HG02798 (cell line): ENCODE measurements at regions not wholly inside any gene's neighbourhood (a gene's known extent, or its start where the extent isn't known, plus 50 kb on each side); places are given as distances from the start of the nearest gene placed in this dataset.

ENCODE experiments used
- ATAC-seq: cut with Tn5 transposase; IDR thresholded peaks from one replicate; pipeline ENCODE4 v1.9.1; 2021; ENCODE audit warnings: mild to moderate bottlenecking; ENCODE audit not compliant: unreplicated experiment, poor library complexity

DNA sequence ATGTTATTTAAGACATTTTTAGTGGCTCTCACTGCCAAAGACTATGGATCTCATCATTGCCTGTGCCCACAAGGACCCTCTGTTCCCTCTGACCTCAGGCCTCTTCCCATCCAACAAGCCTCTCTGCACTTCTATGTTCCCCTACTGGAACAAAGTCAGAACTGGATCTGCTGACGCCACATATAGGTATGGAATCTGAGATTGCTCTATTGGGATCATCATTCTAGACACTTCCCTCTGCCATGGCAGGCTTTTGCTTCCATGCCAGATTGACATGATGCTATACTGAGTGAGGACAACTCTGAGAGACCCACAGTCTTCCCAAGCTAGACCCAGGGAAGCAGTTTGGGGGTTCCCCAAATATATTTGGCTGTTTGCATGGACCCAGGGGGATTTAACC, 76.0 kb upstream of the ZNF648 start:
- no peak for ATAC-seq

DNA sequence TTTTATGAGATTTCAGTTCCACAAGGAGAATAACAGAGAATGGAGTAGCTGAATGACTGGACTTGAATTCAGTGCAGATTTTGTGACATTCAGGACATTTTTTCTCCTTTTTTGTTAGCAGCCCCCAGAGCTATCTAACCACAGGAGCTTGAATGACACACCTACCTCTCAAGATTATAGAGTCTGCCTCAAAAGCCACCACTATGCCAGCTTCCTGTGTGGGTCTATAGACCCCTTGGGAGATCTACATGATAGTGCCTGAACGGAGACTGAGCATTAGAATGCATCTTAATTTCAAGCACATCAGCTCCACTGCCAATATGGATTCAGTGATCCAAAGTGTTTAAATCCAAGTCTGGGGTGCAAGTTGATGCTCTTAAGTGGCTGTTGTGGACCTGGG, 74.4 kb upstream of the ZNF648 start:
- ATAC-seq: no peak

DNA sequence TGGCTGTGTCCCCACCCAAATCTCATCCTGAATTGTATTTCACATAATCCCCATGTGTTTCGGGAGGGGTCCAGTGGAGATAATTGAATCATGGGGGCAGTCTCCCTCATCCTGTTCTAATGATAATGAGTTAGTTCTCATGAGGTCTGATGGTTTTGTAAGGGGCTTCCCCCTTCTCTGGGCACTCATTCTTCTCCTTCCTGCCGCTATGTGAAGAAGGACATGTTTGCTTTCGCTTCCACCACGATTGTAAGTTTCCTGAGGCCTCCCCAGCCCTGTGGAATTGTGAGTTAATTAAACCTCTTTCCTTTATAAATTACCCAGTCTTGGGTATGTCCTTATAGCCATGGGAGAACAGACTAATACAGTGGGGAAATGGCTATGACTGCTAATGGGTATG, 72.7 kb upstream of the ZNF648 start:
- no peak for ATAC-seq

DNA sequence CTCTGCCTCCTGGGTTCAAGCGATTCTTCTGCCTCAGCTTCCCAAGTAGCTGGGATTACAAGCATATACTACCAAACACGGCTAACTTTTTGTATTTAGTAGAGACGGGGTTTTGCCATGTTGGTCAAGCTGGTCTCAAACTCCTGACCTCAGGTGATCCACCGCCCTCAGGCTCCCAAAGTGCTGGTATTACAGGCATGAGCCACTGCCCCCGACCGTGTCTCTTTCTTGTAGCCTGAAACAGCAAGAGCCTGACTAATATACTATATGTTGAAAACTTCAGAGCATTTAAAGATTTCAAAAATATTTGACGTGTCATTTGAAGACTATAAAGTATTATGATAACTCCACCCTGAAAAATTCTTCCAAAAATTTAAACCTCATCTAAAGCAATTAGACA, 71.7 kb upstream of the ZNF648 start:
- ATAC-seq: no peak

DNA sequence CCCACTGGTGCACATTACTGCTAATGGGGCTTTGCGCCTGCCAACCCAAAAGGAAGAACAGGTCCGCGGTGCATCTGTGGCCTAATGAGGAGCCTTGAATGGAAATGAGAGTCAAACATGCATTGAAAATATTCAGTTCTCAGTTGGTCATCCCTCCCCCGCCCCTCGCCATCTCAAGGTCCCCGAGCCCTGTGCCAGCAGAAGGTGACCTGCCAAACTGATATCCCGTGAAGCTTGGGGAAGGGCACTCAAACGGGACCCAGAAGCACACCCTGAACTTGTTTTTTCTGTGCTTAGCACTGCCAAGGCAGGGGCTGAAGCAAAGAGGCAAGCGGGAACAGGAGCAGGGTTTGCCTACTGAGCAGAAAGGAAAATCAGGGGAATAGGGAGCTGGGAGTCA, 67.9 kb upstream of the ZNF648 start:
- no peak for ATAC-seq

DNA sequence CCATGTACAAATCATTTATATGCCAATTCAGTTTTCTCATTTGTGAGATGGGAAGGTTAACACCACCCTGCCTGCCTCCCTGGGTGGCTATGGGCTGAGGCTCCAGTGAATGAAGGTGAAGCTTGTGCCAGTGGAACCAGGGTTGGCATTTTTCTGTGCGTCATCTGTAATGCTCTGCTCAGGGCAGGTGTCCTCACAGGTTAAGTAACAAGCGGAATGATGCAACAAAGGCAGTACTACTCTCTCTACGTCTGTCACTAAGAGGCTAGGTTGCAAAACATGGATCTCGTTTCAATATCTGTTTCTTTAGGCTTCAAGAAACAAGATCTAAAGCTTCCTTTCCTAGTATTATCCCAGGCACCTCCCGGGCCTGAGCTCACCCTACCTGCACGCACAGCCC, 67.0 kb upstream of the ZNF648 start:
- ATAC-seq: no peak

DNA sequence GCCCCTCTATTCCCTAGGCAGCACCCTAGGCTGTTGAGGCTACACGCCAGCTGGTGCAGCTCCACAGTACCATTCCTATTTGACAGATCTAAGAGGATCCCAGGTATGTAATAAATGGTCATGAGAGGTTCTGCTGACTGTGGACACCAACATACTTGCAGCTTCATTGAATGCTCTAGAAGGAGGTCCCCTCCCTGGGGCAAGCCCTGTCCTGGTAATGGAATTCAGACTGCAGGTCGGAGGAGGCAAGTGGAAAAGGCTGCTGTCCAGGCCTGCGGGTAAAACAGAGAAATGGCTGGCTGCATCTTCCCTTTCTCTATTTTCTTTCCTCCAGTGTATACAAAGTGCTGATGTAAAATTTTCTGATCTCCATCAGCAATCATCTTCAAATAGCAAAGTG, 66.1 kb upstream of the ZNF648 start:
- no peak for ATAC-seq

DNA sequence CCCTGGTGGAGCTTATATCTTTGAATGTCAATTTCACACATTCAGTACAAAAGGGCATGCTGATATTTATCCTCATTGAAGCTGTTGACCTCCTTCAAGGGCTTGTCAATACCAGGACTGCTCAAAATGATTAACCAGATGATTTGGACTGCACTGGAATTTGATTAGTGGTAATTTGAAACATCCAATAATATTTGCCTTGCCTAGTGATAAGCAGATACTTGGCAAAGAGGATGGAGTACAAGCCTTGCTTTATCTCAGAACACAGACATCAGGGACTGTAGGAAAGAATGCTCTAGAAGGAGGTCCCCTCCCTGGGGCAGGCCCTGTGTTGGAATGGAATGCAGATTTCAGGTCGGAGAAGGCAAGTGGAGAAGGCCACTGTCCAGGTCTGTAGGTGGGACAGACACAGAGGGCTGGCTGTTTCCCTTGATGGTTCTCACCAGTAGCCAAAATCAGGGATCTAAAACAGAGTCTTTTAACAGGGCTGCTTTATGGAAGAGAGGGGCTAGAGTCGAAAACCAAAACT, 64.8 kb upstream of the ZNF648 start:
- ATAC-seq: no peak

DNA sequence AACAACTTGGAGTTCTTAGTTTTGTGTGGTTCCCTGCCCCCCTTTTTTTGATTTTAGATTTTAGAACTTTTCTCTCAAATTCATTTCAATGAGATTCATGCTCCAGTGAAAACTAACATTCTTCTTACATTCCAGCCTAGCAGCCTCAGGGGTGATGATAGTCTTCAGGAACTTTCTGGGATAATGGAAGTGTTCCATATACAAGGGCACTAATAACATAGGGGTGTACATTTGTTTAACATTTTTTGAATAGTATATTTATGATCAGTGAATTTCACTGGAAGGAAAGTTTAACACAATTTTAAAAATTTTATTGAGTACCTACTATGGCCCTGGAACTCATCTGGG, 61.4 kb upstream of the ZNF648 start:
- ATAC-seq: no peak

DNA sequence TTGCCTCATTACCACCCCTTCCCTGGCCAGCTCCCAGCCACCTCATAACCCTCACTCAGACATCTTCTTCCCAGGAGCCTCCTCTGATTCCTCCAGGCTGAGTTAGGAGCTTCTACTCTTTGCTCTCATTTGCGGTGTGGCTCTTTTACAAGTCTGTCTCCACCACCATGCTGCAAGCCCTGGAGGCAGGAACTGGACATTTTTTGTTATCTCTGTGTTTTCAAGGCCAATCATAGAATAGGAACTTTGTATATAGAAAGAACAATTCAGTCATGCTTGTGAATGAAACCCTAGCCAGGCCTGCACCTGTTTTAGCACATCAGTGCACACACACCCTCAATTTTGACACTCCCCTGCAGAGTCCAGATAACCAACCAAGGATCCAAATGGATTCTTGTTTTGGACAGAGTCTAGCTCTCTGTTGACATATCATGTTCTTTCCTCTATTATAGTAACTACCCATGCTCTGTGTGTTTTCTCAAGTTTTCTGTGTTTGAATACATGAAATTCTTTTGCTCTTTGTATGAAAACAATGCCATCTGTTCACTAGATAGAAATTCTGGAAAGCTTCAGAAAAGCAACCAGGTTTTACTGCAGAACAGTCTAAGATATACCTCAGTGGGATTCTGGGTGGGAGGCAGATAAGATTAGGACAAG, 60.9 kb upstream of the ZNF648 start:
- no peak for ATAC-seq

DNA sequence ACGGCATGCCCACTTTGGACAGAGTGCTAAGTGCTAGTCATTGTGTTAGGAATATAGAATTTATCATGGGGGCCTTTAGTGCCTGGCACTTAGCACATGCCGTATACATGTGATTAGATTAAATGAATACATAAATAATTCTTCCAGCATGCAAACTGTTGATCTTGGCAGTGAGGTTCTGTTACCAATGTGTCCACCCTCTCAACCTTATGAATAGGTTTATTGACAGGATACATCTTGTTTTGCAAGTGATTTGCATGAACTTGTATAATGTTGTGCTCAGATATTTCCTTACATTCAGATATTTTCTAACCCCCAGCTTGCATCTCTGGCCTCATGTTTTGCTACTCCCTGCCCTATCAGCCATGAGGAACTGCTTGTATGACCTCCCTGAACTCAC, 60.3 kb upstream of the ZNF648 start:
- ATAC-seq: no peak

DNA sequence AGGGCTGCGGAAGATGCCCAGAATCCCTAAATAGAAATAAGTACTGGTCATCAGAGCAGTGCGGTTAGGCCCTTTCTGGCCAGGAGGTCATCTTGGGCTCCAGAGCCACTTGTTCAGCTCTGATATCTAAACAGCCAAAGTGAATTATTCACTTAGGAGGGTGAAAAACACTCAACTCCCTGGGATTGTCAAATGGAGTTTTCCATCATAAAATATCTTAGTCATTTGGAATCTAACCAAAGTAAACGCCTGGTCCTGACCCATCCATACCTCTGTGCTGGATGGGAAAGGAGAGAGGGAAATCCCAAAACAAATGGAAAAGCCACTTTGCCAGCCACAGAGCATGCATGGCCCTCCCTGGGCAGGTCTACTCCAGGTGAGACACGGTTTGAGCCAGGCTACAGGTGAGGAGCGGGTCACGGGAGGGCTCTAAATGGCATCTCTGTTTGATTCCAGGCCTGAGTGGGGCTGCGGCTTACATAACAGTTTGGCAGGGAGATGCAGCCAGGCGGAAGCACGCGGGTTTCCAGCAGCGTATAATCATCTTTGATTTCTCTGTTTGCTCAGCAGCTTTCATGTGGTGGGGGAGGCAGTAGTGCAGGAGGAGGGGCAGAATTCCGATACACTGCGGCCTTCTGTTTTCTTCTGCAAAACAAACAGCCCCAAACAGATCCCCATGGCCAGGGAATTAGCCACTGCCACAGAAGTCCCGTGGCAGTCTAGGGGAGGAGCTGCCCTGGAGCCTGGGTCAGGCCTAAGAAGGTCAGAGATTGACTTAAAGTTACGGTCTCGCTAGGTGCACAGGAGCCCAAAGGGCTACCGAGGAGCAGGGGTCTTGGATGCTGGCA, 59.1 kb upstream of the ZNF648 start:
- no peak for ATAC-seq

DNA sequence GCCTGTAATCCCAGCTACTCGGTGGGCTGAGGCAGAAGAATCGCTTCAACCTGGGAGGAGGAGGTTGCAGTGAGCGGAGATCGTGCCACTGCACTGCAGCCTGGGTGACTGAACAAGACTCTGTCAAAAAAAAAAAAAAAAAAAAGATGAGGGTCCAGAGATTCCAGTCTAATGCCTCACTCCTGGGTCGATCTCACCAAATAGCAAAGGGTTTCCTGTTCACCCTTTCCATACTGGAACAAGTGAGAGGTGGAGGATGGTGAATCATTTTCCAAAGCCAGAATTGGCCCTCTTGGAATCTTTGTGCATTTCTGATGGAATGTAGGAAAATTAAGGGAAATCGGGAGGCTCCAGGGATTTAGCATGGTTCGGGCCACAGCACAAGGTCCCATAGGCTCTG, 58.1 kb upstream of the ZNF648 start:
- ATAC-seq: no peak

DNA sequence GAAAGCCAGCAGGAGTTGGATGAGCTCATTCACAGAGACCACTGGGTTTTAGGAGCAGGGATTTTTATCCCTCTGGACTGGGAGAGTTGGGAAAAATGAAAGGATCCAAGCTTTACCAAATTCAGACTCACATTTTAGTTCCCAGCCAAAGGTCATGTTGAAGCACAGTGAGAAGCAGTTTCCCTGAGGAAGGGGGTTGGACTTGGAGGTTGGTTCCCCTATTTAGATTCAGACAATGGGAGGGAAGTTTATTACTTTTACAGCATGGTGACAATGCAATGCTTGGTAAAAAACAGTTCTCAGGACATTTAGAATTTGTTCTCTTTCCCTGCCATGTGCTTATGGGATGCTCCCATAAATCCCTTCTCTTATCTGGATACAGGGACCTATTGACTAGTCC, 57.3 kb upstream of the ZNF648 start:
- no peak for ATAC-seq

DNA sequence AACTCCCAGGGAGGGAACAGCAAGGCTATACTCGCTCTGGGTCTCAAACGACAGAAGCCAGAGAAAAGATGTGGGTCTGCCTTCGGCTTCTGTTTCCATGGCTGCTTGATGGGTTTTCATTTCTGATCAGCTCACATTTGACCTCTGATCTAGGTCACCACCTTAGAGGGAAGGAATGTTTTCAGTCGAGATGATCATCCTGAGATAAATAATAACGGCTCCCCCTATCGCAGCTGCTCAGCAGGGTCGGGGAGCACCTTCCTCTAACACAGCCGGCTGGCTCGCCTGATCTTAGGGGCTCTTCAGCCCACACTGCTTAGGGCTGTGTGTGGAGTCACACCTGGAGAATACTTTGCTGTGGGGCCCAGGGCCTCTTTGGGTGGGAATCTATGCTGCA, 53.1 kb upstream of the ZNF648 start:
- no peak for ATAC-seq

DNA sequence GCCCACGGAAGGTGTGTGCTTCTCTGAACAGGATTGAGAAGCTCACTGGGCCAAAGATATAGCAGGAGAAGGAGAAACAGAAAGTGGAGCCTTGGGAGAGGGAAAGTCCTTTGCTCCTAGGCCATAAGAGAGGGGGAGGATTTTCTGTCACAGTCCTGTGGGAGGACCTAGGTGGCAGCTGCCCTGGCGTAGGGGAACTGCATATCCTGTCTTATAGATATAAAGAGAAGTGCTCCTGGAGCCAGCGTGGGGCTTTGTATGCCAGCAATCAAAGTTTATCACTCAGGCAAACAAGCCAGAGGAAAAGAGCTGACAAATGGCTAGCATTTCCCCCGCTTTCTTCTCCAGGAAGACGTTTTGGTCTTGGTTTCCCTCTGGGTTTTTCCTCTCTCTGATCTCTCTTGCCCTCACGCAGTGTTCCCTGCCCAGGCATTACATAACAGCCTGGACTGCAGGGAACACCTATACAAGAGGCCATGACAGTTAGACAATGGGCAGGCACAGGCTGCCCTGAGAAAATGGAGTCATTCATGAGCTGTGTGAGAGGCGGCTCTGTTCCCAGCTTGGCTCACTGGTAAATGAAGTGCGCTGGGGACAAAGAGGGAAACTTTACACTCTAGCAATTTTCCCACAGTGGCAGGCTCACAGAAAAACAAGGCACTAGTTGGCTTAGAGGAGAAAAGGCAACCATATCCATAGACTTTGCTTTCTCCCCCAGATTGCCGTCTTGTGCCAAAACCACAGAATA, 52.5 kb upstream of the ZNF648 start:
- ATAC-seq: no peak

DNA sequence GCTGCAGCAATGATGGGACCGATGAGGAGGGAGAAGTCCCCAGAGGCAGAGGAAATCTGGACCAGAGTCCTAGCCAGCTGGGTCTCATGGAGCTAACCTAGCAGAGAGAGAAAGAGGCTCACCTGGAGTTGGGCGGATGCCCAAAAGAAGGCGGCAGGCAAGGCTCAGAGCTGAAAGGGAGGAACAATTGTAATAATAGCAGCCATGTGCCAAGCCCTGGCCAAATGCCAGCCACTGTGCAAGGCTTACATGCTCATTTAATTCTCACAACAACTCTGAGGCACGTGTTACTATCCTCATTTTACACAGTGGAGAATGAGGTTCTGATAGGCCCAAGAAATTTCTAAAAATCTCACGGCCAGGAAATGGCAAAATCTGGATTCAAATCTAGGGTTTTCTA, 50.0 kb upstream of the ZNF648 start:
- no peak for ATAC-seq
